HG03139 (cell line): ENCODE measurements at regions not wholly inside any gene's neighbourhood (a gene's known extent, or its start where the extent isn't known, plus 50 kb on each side); places are given as distances from the start of the nearest gene placed in this dataset.

ENCODE experiments used
- ATAC-seq: cut with Tn5 transposase; IDR thresholded peaks from one replicate; pipeline ENCODE4 v1.9.1; 2021; ENCODE audit not compliant: unreplicated experiment

DNA sequence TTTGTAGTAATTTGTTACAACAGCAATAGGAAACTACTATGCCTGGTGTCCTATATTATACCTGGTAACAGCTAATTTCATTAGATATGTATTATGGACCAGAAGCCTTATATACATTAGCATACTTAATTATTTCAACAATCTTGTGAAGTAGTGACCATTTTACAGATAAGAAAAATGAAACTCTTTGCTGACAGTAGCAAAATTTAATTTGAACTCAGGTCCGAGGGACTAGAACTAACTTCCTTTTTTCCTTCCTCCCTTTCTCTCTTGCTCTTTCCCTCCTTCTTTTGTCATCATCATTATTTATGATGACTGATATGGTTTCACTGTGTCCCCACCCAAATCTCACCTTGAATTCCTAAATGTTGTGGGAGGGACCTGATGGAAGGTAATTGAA, 482.0 kb downstream of the SNAPC1 start:
- ATAC-seq = no peak

DNA sequence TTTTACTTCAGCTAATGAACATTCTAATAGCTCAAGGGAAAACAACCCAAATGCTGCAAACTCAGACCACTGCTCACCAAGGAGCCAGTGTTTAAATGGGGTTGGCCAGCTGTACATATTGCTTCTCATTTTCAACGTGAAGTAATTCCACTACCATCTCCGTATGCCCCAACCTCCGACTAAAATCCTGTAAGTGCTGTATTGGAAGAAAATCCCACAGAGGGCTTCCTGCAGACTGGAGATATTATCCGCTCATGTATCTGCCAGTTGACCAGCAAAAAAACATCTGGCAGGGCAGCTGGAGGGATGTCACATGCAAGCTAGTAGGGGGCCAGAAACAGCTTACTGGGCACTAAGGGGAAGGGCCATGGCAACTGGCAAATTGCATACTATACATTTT, 485.0 kb downstream of the SNAPC1 start:
- ATAC-seq = no peak

DNA sequence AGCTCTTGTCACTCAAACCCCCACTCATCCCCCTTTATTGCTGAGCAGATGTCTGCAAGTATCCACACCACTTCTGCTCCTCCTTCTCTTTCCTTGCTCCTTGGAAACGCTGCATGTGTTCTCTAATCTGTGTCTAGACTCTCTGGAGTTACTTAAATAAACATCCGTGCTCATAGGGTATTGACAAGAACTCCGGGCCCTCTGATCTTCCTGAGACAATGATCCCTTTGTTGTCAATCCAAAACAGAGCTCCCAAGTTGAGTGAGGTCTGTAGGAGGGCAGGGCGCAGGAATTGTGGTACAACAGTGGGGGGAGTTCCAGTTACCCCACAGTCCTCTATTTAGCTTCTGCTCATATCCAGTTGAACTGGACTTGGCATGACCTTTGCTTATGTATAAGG, 489.0 kb downstream of the SNAPC1 start:
- no peak for ATAC-seq

DNA sequence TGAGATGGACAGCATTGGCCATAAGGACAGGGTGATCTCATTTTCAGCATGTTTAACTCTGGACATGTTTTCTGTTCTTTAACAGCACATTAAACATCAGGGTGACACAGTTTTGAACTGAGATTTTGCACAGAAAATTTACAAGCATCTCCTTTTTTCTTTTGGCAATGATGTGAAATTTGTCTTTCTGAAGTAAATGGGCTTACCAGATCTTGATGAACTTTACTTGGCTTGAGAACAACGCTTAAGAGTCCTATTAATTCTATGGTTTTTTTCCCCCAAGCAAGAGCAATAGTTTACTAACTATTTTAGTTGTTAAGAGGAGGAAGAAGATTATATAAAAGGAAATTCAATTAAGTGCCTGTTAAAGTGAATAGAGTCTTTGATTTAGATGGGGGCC, 491.0 kb downstream of the SNAPC1 start:
- ATAC-seq = no peak

DNA sequence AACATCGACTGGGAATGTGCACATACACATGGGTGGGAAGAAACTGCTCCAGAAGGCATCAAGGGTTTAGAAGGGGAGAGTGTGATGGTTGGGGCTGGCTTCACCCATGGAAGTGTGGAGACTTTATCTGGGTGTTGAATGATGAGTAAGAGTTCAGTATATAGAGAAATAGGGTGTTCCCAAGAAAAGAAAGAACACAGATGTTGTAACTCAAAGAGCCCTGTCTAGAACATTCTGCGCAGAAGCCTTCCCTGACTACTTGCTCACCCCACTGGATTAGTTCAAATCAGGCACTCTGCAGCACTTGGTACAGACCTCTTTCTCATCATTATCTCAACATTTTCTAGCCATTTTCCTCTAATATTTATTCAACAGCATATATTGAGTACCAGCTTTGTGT, 491.7 kb downstream of the SNAPC1 start:
- no peak for ATAC-seq

DNA sequence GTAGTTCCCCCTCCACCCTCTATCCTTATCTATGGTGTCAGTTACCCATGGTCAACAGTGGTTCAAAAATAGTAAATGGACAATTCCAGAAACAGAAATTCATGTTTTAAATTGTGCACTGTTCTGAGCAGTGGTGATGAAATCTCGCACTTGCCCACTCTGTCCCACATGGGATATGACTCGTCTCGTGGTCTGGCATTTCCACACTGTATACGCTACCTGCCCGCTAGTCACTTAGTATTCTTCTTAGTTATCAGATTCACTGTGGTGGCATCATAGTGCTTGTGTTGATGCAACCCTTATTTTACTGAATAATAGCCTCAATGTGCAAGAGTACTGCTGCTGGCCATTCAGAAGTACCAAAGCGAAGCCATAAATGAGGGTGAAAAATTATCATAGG, 507.0 kb downstream of the SNAPC1 start:
- ATAC-seq = no peak

DNA sequence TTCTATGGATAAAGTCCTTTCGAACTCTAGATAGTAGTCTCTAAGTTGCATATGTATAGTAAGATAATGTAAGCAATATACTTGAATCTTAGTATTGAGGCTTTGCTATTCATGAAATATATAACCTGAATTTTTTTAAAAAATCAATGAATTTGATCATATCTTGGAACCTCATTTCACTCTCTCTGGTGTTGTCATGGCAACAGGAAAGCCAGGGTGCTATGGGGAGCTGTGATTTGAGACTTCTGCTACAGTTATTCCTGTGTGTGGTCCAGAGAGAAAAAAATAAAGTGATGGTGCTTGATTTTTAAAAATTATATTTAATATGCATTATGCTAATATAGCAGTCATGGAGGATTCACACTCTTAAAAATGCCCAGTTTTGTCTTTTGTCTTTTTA, 508.0 kb downstream of the SNAPC1 start:
- no peak for ATAC-seq

DNA sequence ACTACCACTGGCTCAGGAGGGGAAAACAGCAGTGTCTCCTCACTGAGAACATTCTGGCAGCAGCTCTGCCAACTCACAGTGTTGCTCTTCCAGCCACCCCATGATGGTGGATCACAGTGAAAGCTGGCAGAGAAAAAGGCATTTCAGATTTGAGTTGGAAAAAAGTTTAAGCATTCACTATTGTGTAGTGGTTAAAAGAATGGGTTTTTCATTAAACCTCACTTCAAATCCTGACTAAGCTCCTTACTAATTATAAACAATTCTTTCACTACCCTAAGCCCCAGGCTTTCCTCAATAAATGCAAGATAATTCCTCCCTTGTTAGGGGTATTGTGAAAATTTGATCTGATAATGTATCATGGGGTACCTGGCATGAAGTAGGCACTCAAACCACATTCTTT, 518.1 kb downstream of the SNAPC1 start:
- ATAC-seq = no peak

DNA sequence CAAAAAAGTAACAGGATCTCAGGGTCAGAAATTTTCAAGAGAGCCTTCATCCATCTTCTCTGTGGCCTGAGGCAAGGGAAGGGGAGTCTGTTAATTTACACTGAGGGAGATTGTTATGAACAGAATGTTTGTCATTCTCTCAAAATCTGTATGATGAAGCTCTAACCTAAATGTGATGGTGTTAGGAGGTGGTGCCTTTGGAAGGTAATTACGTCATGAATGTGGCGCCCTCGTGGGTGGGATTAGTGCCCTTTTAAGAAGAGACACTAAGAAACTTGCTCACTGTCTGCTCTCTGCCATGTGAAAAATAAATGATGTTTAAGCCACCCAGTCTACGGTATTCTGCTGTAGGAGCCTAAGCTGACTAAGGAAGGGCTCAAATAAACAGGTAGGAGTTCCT, 521.6 kb downstream of the SNAPC1 start:
- no peak for ATAC-seq

DNA sequence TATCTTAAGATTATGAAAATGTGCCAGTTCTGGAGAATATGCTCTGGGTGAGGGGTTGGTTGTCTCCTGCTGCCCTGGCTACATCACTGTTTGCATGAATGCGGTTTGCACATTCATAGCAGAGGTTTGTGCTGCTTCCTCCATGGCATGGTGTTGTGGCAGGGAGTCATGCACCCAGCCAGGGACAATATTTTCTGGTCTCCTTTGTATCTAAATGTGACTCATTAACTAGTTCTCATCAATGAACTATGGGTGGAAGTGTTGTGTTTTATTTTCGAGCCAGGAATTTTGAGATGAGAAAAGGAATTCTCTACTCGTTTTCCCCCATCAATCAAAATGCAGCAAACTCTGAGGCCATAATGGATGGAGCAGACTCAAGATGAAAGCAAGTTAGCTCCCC, 527.3 kb downstream of the SNAPC1 start:
- no peak for ATAC-seq

DNA sequence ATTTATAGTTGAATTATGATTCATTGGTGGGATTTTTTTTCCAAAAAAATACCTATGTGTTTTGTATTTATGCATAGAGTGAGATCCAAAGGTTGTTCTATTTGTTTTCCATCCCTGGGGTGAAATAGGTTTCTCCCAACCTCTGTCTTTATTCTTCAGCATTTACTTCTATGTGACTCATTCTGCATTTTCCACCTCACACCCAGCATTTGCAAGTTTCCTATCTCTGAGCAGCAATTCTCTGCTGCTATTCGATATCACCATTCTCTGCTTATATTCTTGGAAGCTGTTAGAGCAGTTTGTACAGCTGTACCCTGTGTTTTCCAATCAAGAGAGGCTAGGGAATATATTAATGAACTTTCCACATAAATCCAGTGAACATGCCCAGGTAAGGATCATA, 538.9 kb downstream of the SNAPC1 start:
- no peak for ATAC-seq

DNA sequence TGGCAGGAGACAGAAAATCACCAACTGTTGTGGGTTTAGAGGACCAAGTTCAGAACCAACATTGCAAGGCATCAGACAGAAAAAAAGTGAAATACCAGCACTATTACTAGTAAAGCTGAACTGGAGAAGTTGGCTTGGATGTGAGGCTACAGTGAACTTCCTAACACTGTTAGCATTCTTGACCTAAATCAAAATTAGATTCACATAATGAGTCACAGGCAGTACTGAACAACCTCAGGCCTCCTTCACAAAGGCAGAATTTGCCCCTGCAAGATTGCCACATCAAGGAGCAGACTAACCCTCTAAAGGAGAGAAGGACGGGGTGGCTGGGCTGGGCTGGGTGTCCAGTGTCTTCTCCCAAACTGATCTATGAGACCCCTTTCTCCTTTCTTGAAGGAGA, 539.7 kb downstream of the SNAPC1 start:
- ATAC-seq = no peak

DNA sequence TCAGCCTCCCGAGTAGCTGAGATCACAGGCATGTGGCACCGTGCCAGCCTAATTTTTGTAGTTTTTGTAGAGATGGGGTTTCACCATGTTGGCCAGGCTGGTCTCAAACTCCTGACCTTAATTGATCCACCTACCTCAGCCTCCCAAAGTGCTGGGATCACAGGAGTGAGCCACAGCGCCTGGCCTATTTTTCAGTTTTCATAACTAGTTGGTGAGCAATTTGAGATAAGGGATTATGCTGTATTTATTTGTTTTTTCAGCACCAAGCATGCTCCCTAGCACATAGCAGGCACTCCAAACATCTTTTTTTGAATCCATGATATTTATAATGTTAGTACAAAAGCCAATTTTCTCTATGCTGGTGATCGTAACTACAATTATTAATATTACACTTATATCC, 541.2 kb downstream of the SNAPC1 start:
- ATAC-seq = no peak

DNA sequence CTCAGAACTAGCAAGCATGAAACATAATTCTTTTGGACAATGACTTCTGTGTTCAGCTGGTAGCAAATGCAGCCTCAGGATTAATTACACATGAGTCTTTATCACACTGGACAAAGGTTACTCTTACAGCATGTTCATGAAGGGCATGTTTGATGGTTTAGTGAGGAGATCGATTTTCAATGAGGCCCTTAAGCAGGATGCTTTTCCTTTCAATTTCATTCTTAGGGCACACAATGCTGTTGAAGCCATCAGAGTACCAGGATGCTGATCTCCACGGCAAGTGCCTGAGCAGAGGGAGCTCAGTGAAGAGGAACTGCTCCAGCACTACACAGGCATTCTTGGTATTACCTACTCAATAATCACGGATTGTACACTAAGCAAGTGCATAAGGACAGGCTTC, 542.0 kb downstream of the SNAPC1 start:
- no peak for ATAC-seq

DNA sequence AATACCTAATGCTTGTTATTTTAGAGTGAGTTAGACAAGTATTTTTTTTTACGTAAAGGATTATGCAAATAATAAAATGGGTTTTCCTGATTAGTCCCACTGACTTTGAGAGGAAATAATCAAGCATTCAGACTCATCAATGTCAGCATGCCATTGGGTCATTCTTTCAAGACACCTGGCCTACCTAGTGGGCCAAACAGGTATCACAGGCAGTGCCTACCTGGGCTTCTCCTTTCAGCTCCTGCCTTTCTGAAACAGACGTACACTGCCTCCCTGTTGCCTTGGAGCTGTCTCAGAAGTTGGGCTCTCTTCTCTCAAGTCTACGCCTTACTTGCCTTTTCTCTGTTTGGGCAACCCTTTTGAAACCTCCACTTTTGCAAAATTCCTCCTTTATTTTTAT, 545.6 kb downstream of the SNAPC1 start:
- no peak for ATAC-seq

DNA sequence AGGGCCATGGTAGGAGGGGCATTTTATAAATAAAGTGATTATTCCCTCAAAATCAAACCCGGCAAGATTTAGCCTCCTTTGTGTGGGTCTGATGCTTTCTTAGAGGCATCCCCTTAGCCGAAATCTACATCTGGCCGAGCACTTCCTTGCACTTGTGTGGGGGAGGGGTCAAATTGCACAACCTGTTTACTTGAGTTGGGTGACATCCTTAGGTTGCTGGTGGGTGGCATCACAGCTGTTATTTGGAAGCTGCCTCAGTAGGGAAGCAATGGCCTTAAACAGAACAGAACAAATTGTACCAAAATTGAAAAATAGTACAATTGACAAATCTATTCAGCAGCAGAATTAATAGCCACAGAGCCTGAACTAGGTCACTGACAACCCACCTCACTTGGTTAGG, 546.1 kb downstream of the SNAPC1 start:
- no peak for ATAC-seq

DNA sequence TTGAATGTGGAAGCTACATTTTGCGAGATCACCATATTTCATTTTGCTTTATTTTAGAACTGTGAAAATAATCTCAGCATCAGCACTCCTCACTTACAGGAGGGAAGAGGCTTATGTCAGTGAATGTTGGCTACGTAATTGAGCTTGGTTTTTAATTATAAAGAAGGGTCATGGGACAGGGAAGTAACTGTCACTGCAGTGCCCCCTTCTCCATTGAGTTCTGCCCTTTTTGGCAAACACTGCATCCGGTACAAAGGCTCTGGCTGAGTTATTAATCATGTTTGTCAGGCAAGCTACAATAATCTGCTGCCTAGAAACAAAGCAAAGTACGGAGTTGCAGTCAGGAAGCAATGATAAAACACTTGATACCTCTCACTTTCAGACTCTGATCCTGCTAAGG, 546.7 kb downstream of the SNAPC1 start:
- no peak for ATAC-seq

DNA sequence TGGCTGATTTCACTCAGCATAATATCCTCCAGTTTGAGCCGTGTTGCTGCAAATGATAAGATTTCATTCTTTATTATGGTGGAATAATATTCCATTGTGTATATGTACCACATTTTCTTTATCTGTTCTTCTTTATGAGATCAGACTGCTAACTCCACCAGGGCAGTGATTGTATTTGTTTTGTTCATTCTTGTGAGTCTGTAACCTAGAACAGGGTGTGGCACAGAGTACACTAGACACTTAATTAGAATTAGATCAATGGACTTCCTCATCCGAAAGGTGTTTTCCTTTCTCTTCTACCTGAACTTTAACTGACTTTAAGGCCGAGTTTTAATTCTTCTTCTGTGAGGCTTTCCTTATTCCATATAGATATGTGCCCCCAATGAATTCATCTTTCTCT, 551.0 kb downstream of the SNAPC1 start:
- no peak for ATAC-seq

DNA sequence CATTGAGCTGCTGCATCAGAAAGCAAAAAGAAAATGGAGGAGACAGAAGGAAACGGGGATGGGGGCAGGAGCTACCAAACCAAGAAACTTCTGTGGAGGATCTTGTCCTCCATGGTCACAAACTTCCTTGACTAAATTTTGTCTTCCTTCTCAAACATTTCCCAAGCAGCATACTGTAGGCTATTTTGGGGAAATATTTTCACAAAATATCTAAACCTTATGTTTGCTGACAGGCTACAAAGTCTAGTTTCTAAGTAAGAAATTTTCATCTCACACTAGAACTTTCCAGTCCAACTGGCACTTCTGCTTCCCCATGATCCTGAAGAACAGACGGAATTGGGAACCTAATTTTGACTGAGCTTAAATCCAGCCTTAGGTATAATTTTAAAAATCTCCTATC, 552.0 kb downstream of the SNAPC1 start:
- ATAC-seq = no peak

DNA sequence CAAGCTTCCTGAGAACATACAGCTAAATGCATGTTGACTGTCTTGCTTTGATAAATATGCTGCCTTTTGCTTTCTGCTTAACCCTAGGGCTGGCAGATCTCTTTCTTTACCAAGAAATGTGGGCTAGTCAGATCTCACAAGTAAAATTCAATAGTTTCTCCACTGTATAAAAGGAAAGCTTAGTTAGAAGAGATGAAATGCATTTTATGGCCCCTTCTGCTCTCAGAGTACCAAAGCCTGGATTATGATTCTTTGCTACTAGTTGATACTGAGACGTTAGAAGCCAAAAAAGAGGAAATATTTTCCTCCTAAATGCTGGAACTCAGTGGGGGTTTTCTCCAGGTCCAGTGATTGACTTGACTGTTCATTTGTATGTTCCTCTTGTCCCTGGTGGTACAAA, 552.7 kb downstream of the SNAPC1 start:
- ATAC-seq = no peak

DNA sequence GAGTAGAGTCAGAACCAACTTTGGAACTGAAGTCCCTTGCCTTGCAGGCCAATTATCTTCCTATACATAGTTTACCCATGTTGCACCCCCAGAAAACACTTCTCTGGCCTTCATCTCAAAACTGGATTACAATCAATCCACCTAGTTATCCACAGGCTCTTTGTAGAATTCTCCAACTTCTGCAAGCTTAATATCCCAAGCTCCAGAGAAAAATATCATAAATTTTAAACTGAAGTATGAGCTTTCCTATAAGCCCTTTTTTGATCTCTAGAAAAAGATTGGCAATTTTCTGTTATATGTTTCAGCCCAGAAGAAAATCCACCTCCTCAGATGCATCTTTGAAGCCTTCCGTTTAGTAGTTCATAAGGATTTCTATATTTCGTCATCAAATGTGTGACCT, 553.4 kb downstream of the SNAPC1 start:
- ATAC-seq = no peak

DNA sequence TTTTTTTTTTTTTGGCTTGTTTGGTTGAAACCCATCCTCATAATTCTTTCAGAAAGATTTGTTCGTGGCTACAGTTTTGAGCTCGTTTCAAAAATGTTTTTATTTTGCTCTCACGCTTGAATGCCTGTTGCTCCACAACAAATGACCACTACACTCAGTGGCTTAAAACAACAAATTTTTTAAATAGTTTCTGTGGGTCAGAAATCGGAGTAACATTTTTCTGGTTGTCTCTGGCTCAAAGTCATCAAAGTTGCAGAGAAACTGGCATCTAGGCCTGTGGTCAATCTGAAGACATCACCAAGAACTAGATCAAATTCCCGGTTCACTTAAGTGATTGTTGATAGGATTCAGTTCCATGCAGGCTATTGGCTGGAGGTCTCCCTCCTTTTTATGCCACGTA, 560.0 kb downstream of the SNAPC1 start:
- ATAC-seq = no peak

DNA sequence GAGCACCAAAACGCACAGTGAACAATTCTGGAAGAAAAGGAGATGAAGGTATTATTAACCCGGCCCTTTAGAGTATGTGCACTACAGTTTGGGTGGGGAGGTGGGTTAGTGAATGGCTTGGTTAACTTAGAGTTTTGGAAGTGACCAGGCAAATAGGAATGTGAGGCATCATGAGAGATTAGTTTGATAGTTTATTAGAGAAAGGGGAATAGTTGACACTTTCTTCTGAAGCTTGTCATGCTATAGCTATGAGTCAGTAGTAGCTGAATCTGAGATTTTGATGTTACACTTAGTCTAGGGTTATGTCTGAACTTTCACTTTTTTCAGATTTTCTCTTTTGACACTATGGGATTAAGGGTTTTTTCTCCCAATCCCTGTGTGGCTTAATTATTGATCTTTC, 567.2 kb downstream of the SNAPC1 start:
- no peak for ATAC-seq

DNA sequence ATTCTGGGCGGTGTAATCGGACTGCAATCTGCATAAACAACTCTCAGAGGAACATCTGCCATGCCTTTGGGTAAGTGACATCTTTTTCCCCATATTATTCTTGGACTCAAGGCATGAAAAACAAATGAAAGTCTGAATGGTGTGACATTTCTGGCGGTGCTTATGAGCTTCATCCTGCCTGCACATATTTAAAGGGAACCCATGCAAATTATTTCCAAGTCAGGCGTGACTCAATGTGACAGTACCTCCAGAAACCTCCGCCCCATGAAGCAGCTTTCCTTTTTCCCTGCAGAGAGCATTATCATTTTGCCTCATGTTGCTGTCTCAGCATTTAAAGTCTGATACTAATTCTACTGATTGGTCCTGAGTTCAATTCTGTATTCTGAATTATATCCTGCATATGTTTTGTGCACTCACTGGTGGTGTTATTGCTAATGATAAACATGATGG, 585.4 kb downstream of the SNAPC1 start:
- ATAC-seq = no peak
